IPS-NIHi7 (cell line): ENCODE measurements at regions not wholly inside any gene's neighbourhood (a gene's known extent, or its start where the extent isn't known, plus 50 kb on each side); places are given as distances from the start of the nearest gene placed in this dataset.
"Not testable (repeated sequence)": the region's sequence is repeated elsewhere in the genome, so short reads cannot be mapped to it uniquely, and the experiment has no call there.

Experiments used
- DNase-seq: peaks from one replicate; pipeline ENCODE4 v3.0.0; 2012; ENCODE audit warnings: mixed read lengths; ENCODE audit errors: extremely low spot score

GRCh38 chr5:99441235-99441634 is 512.4 kb upstream of the CHD1 start:
- DNase-seq, result no peak

- no peak for DNase-seq
These were observed 509.8 kb upstream of the CHD1 start for GRCh38 chr5:99438619-99439018.

DNA sequence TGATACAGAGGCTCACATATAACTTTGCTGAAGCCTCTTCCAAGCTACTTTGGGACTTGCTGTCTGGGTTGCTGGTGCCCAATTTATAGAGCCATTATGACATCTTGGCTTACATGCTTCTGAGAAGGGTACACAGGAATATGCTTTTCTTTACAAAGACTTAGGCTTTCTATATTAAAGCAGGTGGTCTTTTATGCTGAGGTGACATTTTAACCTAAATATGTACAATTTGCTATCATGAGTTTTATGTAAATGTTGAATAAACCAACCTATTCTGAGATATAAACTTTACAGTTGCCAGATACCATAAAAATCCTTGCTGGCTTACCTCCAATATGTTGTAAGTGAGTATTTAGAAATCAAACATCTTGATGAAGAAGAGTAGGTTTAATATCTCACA is 509.2 kb upstream of the CHD1 start:
- no peak for DNase-seq

DNA sequence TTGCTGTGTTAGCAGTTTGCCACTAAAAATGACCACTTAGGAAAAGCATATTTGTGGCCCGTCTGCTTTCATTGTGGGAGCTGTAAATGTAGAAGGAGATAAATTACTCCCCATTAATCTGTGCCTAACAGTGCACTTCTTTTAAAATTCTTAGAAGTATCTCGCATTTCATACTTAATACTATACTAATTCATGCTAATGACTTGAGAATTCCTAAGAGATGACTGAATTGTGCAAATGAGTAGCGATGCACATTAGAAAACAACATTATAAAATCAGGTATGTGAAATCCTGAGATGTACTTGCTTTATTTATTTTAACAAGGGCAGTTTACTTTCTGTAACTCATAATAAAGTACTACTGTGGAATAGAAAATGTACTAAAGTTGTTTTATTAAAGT is 494.6 kb upstream of the CHD1 start:
- not testable (repeated sequence) for DNase-seq

DNA sequence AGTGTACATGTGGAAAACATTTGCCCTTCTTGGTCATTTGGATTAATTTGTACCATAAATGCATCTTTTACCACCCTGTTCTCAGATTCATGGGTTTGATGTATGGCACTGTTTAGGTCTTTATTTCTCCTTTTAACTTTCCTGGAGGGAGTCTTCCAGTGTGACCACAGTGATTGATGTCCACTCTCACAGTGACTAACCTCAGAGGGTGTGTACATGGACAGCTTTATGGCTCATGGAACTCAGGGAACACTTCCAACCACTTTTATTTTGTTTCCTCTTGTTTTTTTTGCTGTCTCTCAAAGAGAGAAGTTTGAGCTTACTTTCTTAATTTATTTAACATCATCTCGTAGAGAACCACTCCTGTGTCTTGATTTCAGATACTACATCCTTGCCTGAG is 489.8 kb upstream of the CHD1 start:
- not testable (repeated sequence) for DNase-seq

- DNase-seq, result not testable (repeated sequence)
These were observed 481.6 kb upstream of the CHD1 start for GRCh38 chr5:99410386-99410785.

DNA sequence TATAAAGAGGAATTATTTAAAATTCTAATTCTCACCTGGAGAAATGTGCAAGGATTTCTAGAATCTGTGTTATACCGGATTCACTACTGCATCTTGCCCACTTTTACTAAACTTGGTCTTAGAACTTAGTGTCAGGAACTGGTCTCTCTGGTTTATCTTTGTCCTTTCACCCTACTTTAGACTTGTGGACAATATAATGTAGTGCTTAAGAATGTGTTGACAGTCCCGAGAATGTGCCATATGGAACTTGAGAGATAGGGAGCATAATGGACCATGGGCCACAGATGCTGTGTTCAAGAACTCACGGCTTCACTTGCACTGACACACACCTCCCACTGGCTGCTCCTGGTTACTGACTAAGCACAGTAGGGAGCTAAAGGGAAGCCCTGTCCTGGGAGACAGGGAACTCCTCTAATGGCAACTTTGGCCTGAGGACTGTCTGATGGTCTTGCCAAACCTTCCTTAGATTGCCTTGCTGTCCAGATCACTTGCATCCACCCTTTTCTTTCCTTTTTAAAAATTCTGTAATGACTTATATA is 476.0 kb upstream of the CHD1 start:
- not testable (repeated sequence) for DNase-seq

GRCh38 chr5:99400571-99400970 is 471.8 kb upstream of the CHD1 start:
- DNase-seq, result not testable (repeated sequence)

- no peak for DNase-seq
These were observed 470.2 kb upstream of the CHD1 start for GRCh38 chr5:99398976-99399375.

- no peak for DNase-seq
These were observed 457.7 kb upstream of the CHD1 start for GRCh38 chr5:99386406-99387077.

- no peak for DNase-seq
These were observed 450.4 kb upstream of the CHD1 start for GRCh38 chr5:99379187-99379586.

DNA sequence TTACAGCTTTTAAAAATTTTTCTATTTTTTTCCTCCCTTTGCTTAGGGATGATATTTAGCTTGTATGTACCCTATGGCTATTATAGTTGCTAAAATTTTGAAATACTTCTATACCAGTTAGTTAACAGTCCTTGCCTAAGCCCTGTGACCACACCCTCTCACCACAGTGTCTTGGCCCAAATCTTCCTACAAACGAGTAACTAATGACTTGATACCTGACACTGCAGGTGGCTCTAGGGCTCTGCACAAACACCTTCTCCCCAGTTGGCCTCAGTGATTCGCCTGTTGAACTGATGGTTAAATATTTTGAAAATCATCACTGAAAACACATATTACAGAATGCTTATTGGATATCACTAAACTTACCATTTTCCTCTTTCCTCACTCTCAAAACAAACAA is 449.6 kb upstream of the CHD1 start:
- DNase-seq, result peak; percentile 12

DNA sequence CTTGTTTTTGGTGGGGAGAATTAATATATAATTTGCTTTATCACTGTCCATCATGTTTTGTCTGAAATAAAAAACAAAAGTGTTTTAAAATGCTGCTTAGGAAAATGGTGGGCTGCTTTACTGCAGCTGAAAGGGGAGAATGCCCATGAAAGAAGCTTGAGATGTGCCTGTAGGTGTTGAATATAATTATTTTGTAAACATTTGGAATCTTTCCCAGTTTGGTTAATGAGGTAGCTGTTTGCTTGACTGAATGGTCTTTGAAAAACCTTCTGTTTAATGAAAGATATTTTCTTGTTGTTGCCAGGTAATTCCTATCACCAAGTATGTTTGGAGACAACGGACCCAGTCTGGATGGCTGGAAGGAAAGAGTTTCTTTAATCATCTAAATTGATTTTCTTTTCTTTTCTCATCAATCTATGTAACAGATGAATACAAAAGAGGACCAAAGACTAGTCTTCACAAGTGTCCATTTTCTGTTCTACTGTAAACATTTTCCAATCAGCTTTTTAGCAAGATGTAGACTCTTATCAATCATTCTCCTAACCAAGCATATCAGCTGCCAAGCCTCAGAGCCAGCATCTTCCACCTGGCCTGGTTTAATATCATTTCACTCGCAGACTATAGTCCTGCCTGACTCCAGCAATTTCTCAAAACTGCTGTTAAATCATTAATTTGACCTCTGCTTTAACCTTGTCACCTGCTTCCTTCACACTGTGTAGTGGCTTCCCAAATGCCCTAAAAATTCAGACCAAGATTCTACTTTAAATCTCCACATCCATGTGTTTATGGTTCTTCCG is 441.2 kb upstream of the CHD1 start:
- DNase-seq, result no peak

GRCh38 chr5:99368726-99369125 is 439.9 kb upstream of the CHD1 start:
- DNase-seq, result no peak

DNA sequence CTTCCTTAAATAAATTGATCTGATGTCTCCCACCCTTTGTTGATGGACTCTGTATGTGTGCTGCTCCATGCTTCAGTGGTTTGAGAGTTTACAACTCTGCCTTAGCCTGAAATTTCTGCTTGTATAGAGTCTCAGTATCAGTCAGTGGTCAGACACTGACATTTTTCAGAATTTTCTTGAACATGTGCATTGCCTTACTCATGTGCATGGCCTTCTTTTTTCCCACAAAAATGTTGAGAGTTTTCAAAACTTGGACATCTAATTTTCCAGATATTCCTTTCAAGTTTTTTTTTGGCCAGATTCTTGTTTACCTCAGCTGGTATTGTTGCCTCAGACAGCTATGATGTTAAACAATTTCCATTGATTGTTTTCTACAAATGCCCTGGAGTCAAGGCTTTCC is 427.1 kb upstream of the CHD1 start:
- no peak for DNase-seq

GRCh38 chr5:99349787-99350186 is 421.0 kb upstream of the CHD1 start:
- no peak for DNase-seq

GRCh38 chr5:99348597-99348996 is 419.8 kb upstream of the CHD1 start:
- no peak for DNase-seq

- DNase-seq, result not testable (repeated sequence)
These were observed 411.0 kb upstream of the CHD1 start for GRCh38 chr5:99339758-99340157.

DNA sequence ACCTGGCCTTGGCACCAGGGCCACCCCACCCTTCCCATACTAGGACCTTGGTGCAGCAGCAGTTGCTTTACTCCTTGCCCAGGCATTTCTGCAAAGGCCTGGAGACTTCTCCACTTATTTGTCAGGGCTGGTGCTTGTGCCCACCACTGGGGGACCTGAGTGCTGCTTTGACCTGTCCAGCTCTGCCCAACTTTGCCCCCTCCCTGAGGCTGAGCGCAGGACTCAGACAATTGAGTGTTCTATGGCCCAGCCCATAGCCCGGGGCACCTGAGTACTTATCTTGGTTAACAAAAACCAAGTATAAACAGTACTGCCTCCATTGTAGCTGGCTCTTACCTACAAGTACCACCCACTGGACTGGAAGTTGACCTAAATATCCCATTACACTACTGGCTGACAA is 406.1 kb upstream of the CHD1 start:
- no peak for DNase-seq

DNA sequence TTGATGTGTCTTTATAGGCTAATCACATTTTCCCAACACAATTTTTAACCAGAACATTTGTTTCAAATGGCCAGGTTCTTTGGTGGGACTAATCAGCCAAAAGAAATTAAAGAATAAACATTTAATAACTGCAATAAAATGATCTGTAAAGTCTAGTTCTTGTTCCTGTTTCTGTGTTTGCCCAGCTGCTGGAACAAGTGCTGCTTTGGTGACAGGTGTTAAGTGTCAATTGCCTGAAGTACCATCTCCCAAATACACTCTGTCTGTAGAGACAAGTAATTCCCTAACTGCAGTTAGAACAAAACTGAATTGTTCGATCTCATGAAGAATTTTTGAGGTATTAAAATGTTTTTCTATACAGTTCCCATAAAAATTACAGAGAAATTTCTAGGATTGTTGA is 402.3 kb upstream of the CHD1 start:
- no peak for DNase-seq

DNA sequence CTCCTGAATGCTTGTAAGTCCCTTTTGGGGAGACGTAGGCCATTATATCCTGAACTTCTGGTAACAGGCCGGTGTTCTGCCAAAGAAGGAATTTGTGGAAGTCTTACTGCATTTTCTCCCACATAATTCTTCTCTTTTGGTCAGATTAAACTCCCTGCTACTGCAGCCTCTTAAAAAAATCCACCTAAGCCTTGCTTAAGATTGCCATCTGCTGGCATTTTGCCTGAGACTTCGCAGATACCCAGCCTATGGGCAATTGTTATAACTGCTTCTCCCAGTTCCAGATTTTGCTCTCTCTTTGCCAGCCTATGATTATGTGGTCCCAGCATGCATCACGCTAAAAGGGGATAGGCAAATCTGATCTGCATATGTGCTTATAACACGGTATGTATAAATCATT is 391.6 kb upstream of the CHD1 start:
- DNase-seq, result peak; percentile 8

DNA sequence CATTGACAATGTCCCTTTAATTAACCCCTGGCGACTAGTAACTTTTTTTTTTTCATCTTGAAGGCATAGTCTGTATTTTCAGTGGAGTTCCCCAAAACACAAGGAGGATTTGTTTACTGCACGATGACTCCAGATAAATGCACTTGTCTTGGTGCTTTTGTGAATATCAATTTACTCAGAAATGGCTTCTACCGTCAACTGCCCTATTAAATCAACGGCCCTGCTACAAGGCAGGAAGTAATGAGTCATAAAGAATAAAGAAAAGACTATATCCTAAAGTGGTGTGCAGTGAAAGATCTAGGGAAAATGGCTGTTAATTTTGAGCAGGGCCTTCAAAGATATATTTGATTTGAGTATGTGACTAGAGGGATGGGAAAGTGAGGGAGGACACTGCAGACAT is 388.3 kb upstream of the CHD1 start:
- DNase-seq, result no peak

GRCh38 chr5:99316484-99316883 is 387.7 kb upstream of the CHD1 start:
- DNase-seq, result no peak
